Hematopoietic multipotent progenitor cell treated with erythropoietin and hydrocortisone succinate and interleukin-3 and kit ligand, for 17 days (in vitro differentiated cells): ENCODE measurements at regions not wholly inside any gene's neighbourhood (a gene's known extent, or its start where the extent isn't known, plus 50 kb on each side); places are given as distances from the start of the nearest gene placed in this dataset.
"Not testable (repeated sequence)": the region's sequence is repeated elsewhere in the genome, so short reads cannot be mapped to it uniquely, and the experiment has no call there.

Experiments
- DNase-seq: peaks from one replicate; pipeline ENCODE4 v3.0.0-alpha.2; 2015; ENCODE audit warnings: low spot score

- no peak for DNase-seq
Observed at GRCh38 chr6:14520029-14520428, 402.5 kb downstream of the CD83 start.

- no peak for DNase-seq
Observed at GRCh38 chr6:14520536-14520935, 403.0 kb downstream of the CD83 start.

GRCh38 chr6:14521141-14521540 is 403.6 kb downstream of the CD83 start:
- DNase-seq, result no peak

GRCh38 chr6:14521861-14522260 is 404.3 kb downstream of the CD83 start:
- DNase-seq, result not testable (repeated sequence)

- no peak for DNase-seq
Observed at GRCh38 chr6:14524319-14524718, 406.7 kb downstream of the CD83 start.

GRCh38 chr6:14530385-14530784 is 412.8 kb downstream of the CD83 start:
- no peak for DNase-seq

GRCh38 chr6:14533446-14533845 is 415.9 kb downstream of the CD83 start:
- no peak for DNase-seq

GRCh38 chr6:14537030-14537429 is 419.5 kb downstream of the CD83 start:
- DNase-seq, result no peak

GRCh38 chr6:14540276-14540675 is 422.7 kb downstream of the CD83 start:
- DNase-seq, result no peak

- no peak for DNase-seq
Observed at GRCh38 chr6:14540810-14541540, 423.4 kb downstream of the CD83 start.

- no peak for DNase-seq
Observed at GRCh38 chr6:14542670-14543366, 425.2 kb downstream of the CD83 start.

GRCh38 chr6:14543971-14544585 is 426.5 kb downstream of the CD83 start:
- DNase-seq, result no peak

GRCh38 chr6:14544666-14545065 is 427.1 kb downstream of the CD83 start:
- DNase-seq, result no peak

GRCh38 chr6:14545496-14545895 is 427.9 kb downstream of the CD83 start:
- DNase-seq, result no peak

- DNase-seq, result no peak
Observed at GRCh38 chr6:14546036-14546435, 428.5 kb downstream of the CD83 start.

GRCh38 chr6:14547284-14547998 is 429.9 kb downstream of the CD83 start:
- DNase-seq, result no peak

GRCh38 chr6:14549304-14549770 is 431.8 kb downstream of the CD83 start:
- no peak for DNase-seq

GRCh38 chr6:14549871-14550270 is 432.3 kb downstream of the CD83 start:
- no peak for DNase-seq

GRCh38 chr6:14550410-14550809 is 432.8 kb downstream of the CD83 start:
- DNase-seq, result no peak

- DNase-seq, result no peak
Observed at GRCh38 chr6:14550822-14551221, 433.2 kb downstream of the CD83 start.

GRCh38 chr6:14551601-14552000 is 434.0 kb downstream of the CD83 start:
- DNase-seq, result not testable (repeated sequence)

GRCh38 chr6:14552891-14553290 is 435.3 kb downstream of the CD83 start:
- no peak for DNase-seq
